Endothelial cell of umbilical vein (primary cell): ENCODE measurements at regions not wholly inside any gene's neighbourhood (a gene's known extent, or its start where the extent isn't known, plus 50 kb on each side); places are given as distances from the start of the nearest gene placed in this dataset.

Experiments used
- BruUV-seq: library from RNA; stranded (reverse); fragments of 400-500 nt; replicated peaks from 2 replicates; lab custom pipeline; 2021; lab: Mats Ljungman, UMichigan
- CTCF ChIA-PET: fragments of 300-600, 350-600 bp; sonication (Branson Sonifier 250); formaldehyde crosslinking; loops from one replicate; lab custom pipeline; 2021; ENCODE audit warnings: antibody characterized with exemption, inconsistent platforms; lab: Charles Lee
- POLR2A ChIA-PET: fragments of 300-600, 350-600 bp; sonication (Branson Sonifier 250); formaldehyde crosslinking; loops from one replicate; lab custom pipeline; 2021; ENCODE audit warnings: antibody characterized with exemption, inconsistent platforms; lab: Charles Lee
- DNase-seq: peaks from one replicate; pipeline ENCODE4 v3.0.0-alpha.2; 2011; ENCODE audit warnings: low read depth, low spot score
- FAIRE-seq: peaks from 2 replicates; lab custom pipeline; 2011; peaks lifted over from hg19 to GRCh38; lab: Jason Lieb, UNC
- H2AFZ ChIP-seq: 2 replicates; pipeline ENCODE4 v1.6.0; 2012; ENCODE audit warnings: low read depth, low read length, control low read depth, inconsistent platforms
- H3K27ac ChIP-seq: 2 replicates; pipeline ENCODE4 v1.5.1; 2011; ENCODE audit warnings: low read depth, mild to moderate bottlenecking, control low read depth, low read length, moderate library complexity; ENCODE audit not compliant: insufficient read depth
- H3K27me3 ChIP-seq, 2 experiments: 2 replicates each; pipeline versions ENCODE4 v1.6.0 to v1.6.1; 2011; ENCODE audit warnings: low read length in 2 of 2, mixed read lengths in 1 of 2; ENCODE audit not compliant: control insufficient read depth in 2 of 2, insufficient read depth in 2 of 2
- H3K36me3 ChIP-seq, 2 experiments: 2 replicates in 1 of 2; 3 replicates in 1 of 2; pipeline ENCODE4 v1.5.1; 2011; ENCODE audit warnings: low read length in 2 of 2, mild to moderate bottlenecking in 1 of 2, moderate library complexity in 1 of 2; ENCODE audit not compliant: control insufficient read depth in 2 of 2, insufficient read depth in 2 of 2; ENCODE audit errors: extremely low read depth in 1 of 2
- H3K4me1 ChIP-seq: 3 replicates; pipeline ENCODE4 v1.5.1; 2011; ENCODE audit warnings: mild to moderate bottlenecking, low read length; ENCODE audit not compliant: control insufficient read depth, insufficient read depth; ENCODE audit errors: extremely low read depth
- H3K4me2 ChIP-seq: 2 replicates; pipeline ENCODE4 v1.6.1; 2011; ENCODE audit warnings: low read length, control low read depth, mixed read lengths; ENCODE audit not compliant: insufficient read depth
- H3K4me3 ChIP-seq, 3 experiments: fragments of 200-600 bp in 1 of 3; sonication (generic), shearing (Covaris generic) in 1 of 3; replicated peaks in 1 of 3; 2 replicates each; pipeline ENCODE4 v1.5.1; 2011 to 2016; ENCODE audit warnings: control low read depth in 3 of 3, low read length in 3 of 3, mild to moderate bottlenecking in 2 of 3, inconsistent platforms in 1 of 3, low read depth in 1 of 3, moderate library complexity in 1 of 3; ENCODE audit not compliant: insufficient read depth in 1 of 3
- H3K79me2 ChIP-seq: 2 replicates; pipeline ENCODE4 v1.6.0; 2012; ENCODE audit warnings: low read length, inconsistent platforms; ENCODE audit not compliant: control insufficient read depth, insufficient read depth
- H3K9ac ChIP-seq: replicated peaks from 2 replicates; pipeline ENCODE3; 2011; ENCODE audit warnings: low read length, control low read depth; ENCODE audit not compliant: insufficient read depth; ENCODE audit errors: extremely low read depth
- H3K9me1 ChIP-seq: replicated peaks from 3 replicates; pipeline ENCODE4 v1.6.0; 2011; ENCODE audit warnings: mild to moderate bottlenecking, low read length; ENCODE audit not compliant: control insufficient read depth, insufficient read depth; ENCODE audit errors: extremely low read depth
- H3K9me3 ChIP-seq: replicated peaks from 2 replicates; pipeline ENCODE4 v1.5.1; 2012; ENCODE audit warnings: low read length, inconsistent platforms; ENCODE audit not compliant: control insufficient read depth, insufficient read depth
- H4K20me1 ChIP-seq: replicated peaks from 2 replicates; pipeline ENCODE3; 2011; ENCODE audit warnings: mild to moderate bottlenecking, low read length; ENCODE audit not compliant: control insufficient read depth, insufficient read depth; ENCODE audit errors: extremely low read depth
- EZH2 ChIP-seq: IDR thresholded peaks from 2 replicates; pipeline ENCODE4 v1.6.1; 2012; ENCODE audit warnings: borderline replicate concordance, low read depth, mild to moderate bottlenecking, moderate library complexity, low read length, inconsistent platforms; ENCODE audit not compliant: severe bottlenecking
- FOS ChIP-seq: IDR thresholded peaks from 2 replicates; pipeline ENCODE4 v1.6.1; 2011; ENCODE audit warnings: mild to moderate bottlenecking, low read length, moderate library complexity, borderline replicate concordance; ENCODE audit not compliant: insufficient read depth
- GATA2 ChIP-seq: IDR thresholded peaks from 2 replicates; pipeline ENCODE4 v1.7.0; 2011; ENCODE audit warnings: low read depth, mild to moderate bottlenecking, moderate library complexity, mixed read lengths, low read length; ENCODE audit not compliant: insufficient read length, insufficient read depth
- JUN ChIP-seq: IDR thresholded peaks from 2 replicates; pipeline ENCODE4 v1.6.1; 2011; ENCODE audit warnings: borderline replicate concordance, low read depth; ENCODE audit not compliant: insufficient read length, insufficient read depth
- MYC ChIP-seq: IDR thresholded peaks from one replicate; pipeline ENCODE4 v1.6.1; 2011; ENCODE audit warnings: mild to moderate bottlenecking, low read depth, low read length
- POLR2A ChIP-seq: IDR thresholded peaks from 2 replicates; pipeline ENCODE4 v1.6.1; 2012; ENCODE audit warnings: low read depth, mild to moderate bottlenecking, control low read depth, low read length
- POLR2AphosphoS5 ChIP-seq: IDR thresholded peaks from 2 replicates; pipeline ENCODE4 v1.6.1; 2012; ENCODE audit warnings: low read depth, mild to moderate bottlenecking, control low read depth, low read length, moderate library complexity; ENCODE audit not compliant: insufficient read depth
- dilution Hi-C: fragments of 300-500 bp; cut with MboI; formaldehyde crosslinking; loops from one replicate; pipeline ENCODE4 v1.15.0; 2019; ENCODE audit warnings: low sequenced_read_pairs; ENCODE audit not compliant: extremely low pct_ligation_motif_present
- intact Hi-C: fragments of 100-400 bp; cut with micrococcal nuclease; formaldehyde crosslinking; loops from one replicate; pipeline ENCODE4 v1.10.0; 2022
- TF ChIP-seq, protein P1 (sequence below): IDR thresholded peaks from 2 replicates; pipeline ENCODE4 v1.6.1; 2011; ENCODE audit not compliant: insufficient read depth, insufficient read length
- TF ChIP-seq, protein P2 (sequence below), 2 donors: IDR thresholded peaks; 1 replicate in 1 of 2; 2 replicates in 1 of 2; pipeline ENCODE4 v1.5.1; 2011; ENCODE audit warnings: low read length in 2 of 2, mild to moderate bottlenecking in 2 of 2, moderate library complexity in 2 of 2, control low read depth in 1 of 2, inconsistent platforms in 1 of 2, low read depth in 1 of 2; ENCODE audit not compliant: insufficient read depth in 1 of 2; ENCODE audit errors: extremely low read depth in 1 of 2

DNA sequence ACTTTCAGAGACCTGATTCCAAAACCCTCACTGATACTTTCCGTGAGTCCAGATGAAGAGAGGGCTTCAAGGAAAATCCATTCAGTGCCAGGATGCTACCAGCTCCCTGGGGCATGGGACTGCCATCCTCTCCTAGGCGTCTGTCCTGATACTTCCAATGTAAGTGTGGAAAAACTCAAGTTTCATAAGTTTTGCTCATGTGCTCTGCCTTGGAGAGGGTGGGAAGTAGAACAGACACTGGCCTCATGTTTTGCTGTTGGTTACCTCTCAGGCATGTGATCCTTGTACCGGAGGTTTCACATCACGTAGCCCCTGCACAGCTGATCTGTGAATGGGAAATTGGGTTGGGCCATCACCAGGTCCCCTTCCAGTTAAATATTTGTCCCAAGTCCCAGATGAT, 517.1 kb downstream of the RPS24 start:
- Histone ChIP-seq H3K9ac (no peak overlapping the region), H3K27ac (no peak overlapping the region), H3K36me3 (no peaks in the 10 kb centered on the region), H2AFZ (no peak overlapping the region), H3K9me3 (no peaks in the 10 kb centered on the region), H3K27me3 (peaks cover 9 to 17% of the 10 kb centered on the region in 2 experiments), H3K9me1 (no peaks in the 10 kb centered on the region), H3K4me3 (no peak overlapping the region), H3K4me2 (no peak overlapping the region), H4K20me1 (no peaks in the 10 kb centered on the region), H3K79me2 (no peaks in the 10 kb centered on the region), H3K4me1 (no peaks in the 10 kb centered on the region)
- TF ChIP-seq, protein P1, sequence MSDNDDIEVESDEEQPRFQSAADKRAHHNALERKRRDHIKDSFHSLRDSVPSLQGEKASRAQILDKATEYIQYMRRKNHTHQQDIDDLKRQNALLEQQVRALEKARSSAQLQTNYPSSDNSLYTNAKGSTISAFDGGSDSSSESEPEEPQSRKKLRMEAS, result no peak
- TF ChIP-seq JUN, result no peak
- no peak for TF ChIP-seq FOS
- CTCF ChIA-PET, result interaction anchor here (1.2 to 2.1 kb wide), 2 partner anchors 10 to 26 kb away, joined by 3 to 6 read pairs; no protein-coding TSS in a partner anchor
- FAIRE-seq (no peak), DNase-seq (no peak)
- POLR2A ChIA-PET, result no interaction called here
- no TSS peak for BruUV-seq
- intact Hi-C loops, result no loop called here
- dilution Hi-C loops, result no loop called here

DNA sequence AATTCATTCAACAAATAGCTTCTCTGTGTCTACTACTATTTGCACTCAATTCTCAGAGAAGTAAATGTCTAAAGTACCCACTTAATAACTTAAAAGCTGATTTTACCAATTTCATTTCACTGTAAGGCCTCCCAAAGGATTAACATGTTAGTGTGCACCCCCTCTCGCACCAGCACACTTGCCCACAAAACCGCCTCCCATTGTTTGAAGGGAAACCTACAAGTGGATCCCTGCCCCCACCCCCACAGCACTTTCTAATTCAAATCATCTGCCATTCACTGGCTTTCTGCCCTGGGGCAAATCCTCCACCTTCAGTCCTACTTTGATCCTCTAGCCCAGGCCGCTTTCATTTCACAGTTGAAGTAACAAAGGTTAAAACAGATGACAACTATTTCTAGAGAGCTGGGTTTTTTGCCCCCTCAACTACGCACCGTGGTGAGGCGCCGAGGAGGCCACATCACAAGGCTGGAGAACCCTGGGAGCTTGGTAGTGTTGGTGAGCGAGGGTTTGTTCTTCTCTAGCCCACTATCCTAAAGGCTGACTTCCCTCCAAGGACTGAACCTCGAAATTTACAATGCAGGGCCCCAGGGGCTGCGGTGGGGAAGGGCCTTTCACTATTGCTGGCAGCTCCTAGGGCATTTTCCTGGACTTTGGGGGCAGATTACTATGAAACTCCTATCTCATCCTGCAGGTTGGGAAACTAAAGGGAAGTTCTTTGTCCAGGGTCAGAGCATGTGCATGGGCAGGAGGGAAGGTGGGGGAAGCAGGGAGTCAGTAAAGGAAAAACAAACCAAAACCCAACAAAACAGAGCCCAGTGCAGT, 517.4 kb upstream of the ZMIZ1 start:
- Histone ChIP-seq H3K27ac (no peak overlapping the region), H3K9ac (no peak overlapping the region), H3K4me1 (no peaks in the 10 kb centered on the region), H2AFZ (no peak overlapping the region), H3K9me1 (no peaks in the 10 kb centered on the region), H4K20me1 (no peaks in the 10 kb centered on the region), H3K27me3 (peaks cover 9 to 17% of the 10 kb centered on the region in 2 experiments), H3K36me3 (no peaks in the 10 kb centered on the region), H3K4me2 (no peak overlapping the region), H3K79me2 (no peaks in the 10 kb centered on the region), H3K9me3 (no peaks in the 10 kb centered on the region), H3K4me3 (no peak overlapping the region)
- intact Hi-C loops, result no loop called here
- BruUV-seq, result no TSS peak
- TF ChIP-seq POLR2A (no peak), FOS (no peak), EZH2 (no peak), GATA2 (no peak), POLR2AphosphoS5 (no peak), JUN (no peak), MYC (no peak)
- TF ChIP-seq, protein P2, sequence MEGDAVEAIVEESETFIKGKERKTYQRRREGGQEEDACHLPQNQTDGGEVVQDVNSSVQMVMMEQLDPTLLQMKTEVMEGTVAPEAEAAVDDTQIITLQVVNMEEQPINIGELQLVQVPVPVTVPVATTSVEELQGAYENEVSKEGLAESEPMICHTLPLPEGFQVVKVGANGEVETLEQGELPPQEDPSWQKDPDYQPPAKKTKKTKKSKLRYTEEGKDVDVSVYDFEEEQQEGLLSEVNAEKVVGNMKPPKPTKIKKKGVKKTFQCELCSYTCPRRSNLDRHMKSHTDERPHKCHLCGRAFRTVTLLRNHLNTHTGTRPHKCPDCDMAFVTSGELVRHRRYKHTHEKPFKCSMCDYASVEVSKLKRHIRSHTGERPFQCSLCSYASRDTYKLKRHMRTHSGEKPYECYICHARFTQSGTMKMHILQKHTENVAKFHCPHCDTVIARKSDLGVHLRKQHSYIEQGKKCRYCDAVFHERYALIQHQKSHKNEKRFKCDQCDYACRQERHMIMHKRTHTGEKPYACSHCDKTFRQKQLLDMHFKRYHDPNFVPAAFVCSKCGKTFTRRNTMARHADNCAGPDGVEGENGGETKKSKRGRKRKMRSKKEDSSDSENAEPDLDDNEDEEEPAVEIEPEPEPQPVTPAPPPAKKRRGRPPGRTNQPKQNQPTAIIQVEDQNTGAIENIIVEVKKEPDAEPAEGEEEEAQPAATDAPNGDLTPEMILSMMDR (IDR thresholded peaks at IDR 0.05; ENCODE audit: extremely low read depth in 1 of 2, insufficient read depth in 1 of 2, low read depth in 1 of 2, low read length in 2 of 2), result no peak
- TF ChIP-seq, protein P1, result no peak
- POLR2A ChIA-PET, result no interaction called here
- no peak for DNase-seq
- no peak for FAIRE-seq
- CTCF ChIA-PET, result interaction anchor here (1.2 to 2.1 kb wide), 2 partner anchors 9 to 10 kb away, joined by 3 to 6 read pairs; no protein-coding TSS in a partner anchor
- dilution Hi-C loops, result no loop called here
